ENCODE measurements at regions not wholly inside any gene's neighbourhood (a gene's known extent, or its start where the extent isn't known, plus 50 kb on each side); places are given as distances from the start of the nearest gene placed in this dataset.

DNA sequence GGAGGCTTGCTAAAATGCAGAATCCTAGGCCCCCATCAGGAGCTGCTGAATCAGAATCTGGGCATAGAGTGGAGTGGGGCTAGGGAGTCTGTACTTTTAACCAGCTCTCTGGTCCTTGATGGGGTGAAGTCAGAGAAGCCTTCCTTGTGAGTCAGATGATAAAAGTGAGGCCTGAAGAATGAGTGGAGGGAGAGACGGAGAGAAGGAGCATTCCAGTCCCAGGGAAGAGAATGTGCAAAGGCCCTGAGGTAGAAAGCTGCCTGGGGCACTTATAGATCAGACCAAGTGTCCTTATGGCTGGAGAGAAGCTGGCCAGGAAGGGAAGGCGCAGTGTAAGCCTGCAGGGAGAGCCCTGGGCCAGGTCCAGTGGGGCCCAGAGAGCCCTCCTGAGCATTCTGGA lies 235.1 kb upstream of the NLRP1 start:
- Histone ChIP-seq H3K79me2 (ENCODE audit: insufficient read depth, low read length) (no peaks in the 10 kb centered on the region), H3K36me3 (ENCODE audit: low read length) (no peaks in the 10 kb centered on the region), H3K4me3 (ENCODE audit: insufficient read depth, low read length, poor library complexity, severe bottlenecking) (no peak overlapping the region), H3K9ac (ENCODE audit: low read length) (no peak overlapping the region), H3K4me2 (ENCODE audit: low read depth, low read length, poor library complexity, severe bottlenecking) (no peak overlapping the region), H3K27ac (ENCODE audit: low read depth, low read length) (no peak overlapping the region), H2AFZ (ENCODE audit: low read depth, low read length, severe bottlenecking) (no peak overlapping the region), H3F3A (ENCODE audit: insufficient read depth) (no peaks in the 10 kb centered on the region), H4K20me1 (ENCODE audit: low read depth, low read length) (no peaks in the 10 kb centered on the region), H3K9me3 (ENCODE audit: insufficient read depth, low read length) (no peaks in the 10 kb centered on the region), H3K27me3 (ENCODE audit: low read length) (no peaks in the 10 kb centered on the region), H3K9me2 (replicated peaks; ENCODE audit: insufficient read depth, low read length) (no peaks in the 10 kb centered on the region)
- TF ChIP-seq, protein P1, sequence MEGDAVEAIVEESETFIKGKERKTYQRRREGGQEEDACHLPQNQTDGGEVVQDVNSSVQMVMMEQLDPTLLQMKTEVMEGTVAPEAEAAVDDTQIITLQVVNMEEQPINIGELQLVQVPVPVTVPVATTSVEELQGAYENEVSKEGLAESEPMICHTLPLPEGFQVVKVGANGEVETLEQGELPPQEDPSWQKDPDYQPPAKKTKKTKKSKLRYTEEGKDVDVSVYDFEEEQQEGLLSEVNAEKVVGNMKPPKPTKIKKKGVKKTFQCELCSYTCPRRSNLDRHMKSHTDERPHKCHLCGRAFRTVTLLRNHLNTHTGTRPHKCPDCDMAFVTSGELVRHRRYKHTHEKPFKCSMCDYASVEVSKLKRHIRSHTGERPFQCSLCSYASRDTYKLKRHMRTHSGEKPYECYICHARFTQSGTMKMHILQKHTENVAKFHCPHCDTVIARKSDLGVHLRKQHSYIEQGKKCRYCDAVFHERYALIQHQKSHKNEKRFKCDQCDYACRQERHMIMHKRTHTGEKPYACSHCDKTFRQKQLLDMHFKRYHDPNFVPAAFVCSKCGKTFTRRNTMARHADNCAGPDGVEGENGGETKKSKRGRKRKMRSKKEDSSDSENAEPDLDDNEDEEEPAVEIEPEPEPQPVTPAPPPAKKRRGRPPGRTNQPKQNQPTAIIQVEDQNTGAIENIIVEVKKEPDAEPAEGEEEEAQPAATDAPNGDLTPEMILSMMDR (IDR thresholded peaks at IDR 0.05; ENCODE audit: insufficient read depth, low read length, poor library complexity, severe bottlenecking): no peak
- no peak for TF ChIP-seq EZH2phosphoT487 (conservative IDR thresholded peaks at IDR 0.05; ENCODE audit: low read length)

DNA sequence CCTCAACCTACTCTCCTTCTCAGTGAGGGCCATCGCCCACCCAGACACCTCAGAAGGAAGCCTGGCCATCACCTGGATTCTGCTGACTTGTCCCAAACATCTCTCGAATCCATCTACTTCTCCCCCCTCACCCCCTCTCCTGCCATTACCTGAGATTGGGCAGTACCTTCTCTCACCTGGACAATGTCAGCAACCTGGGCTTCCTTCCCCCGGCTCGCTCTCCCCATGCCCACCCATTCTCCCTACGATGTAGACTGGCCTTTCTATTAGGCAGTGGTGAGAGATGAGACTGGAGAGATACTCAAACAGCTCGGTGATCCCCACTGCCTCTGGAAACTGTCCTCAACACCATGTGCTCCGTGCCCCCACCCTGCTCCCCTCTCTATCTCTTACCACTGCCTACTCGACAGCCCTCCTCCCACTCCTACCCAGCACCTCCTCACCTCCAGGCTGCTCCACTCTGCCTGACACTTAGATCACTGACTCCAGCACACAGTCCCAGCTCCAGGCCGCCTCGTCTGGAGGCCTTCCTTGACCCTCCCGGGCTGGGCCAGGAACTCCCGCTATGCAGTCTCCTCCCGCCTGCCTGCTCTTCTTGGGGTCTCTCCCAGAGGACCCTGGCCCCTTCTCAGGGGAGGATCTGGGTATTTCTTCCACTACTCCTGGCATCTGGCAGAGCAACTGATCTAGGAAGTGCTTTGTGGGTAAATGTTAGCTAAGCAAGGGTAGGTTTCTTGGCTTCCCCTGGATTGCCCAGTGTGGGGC lies 235.8 kb upstream of the NLRP1 start:
- Histone ChIP-seq H3K4me2 (ENCODE audit: low read depth, low read length, poor library complexity, severe bottlenecking) (no peak overlapping the region), H3K4me3 (ENCODE audit: insufficient read depth, low read length, poor library complexity, severe bottlenecking) (no peak overlapping the region), H3K9ac (ENCODE audit: low read length) (no peak overlapping the region), H4K20me1 (ENCODE audit: low read depth, low read length) (no peaks in the 10 kb centered on the region), H3F3A (ENCODE audit: insufficient read depth) (no peaks in the 10 kb centered on the region), H3K79me2 (ENCODE audit: insufficient read depth, low read length) (no peaks in the 10 kb centered on the region), H3K36me3 (ENCODE audit: low read length) (no peaks in the 10 kb centered on the region), H3K27me3 (ENCODE audit: low read length) (no peaks in the 10 kb centered on the region), H2AFZ (ENCODE audit: low read depth, low read length, severe bottlenecking) (no peak overlapping the region), H3K9me2 (replicated peaks; ENCODE audit: insufficient read depth, low read length) (no peaks in the 10 kb centered on the region), H3K27ac (ENCODE audit: low read depth, low read length) (no peak overlapping the region), H3K9me3 (ENCODE audit: insufficient read depth, low read length) (no peaks in the 10 kb centered on the region)
- TF ChIP-seq, protein P1 (IDR thresholded peaks at IDR 0.05; ENCODE audit: insufficient read depth, low read length, poor library complexity, severe bottlenecking): no peak
- no peak for TF ChIP-seq EZH2phosphoT487 (conservative IDR thresholded peaks at IDR 0.05; ENCODE audit: low read length)

DNA sequence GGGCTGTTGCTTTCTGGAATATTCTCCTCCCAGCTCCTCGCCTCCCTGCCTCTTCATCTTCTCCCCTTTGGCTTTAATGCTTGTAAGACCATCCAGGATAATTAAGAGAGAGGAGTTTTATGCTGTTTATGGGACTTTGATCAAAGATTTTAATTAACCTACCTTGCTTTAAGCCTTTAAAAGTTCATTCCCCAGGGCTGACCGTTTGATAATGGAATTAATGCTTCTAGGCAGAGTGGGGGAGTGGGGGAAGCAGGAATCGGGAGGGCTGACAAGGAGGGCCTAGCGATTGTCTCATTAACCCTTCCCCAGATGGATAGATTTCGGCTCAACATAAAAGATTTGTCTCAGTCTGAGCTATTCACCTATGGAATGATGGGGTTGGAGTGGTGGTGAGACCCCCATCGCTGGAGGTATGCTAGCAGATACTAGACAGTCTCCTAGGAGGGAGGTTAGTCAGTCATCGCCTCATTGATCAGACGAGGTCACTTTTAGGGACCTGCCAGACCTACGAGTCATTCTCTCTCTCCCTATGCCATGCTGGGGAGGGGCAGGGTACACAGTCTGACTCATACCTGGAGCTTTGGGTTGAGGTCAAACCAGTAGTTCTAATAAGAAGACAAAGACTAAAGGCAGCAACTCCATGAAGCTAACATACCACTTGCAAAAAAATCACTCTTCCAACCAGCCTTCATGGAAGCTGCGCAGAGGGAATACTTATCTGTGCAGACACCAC lies 236.6 kb upstream of the NLRP1 start:
- no peaks in the 10 kb centered on the region for H3K27me3 ChIP-seq (ENCODE audit: low read length)
- H3K27ac ChIP-seq (ENCODE audit: low read depth, low read length): no peak overlapping the region
- no peak overlapping the region for H2AFZ ChIP-seq (ENCODE audit: low read depth, low read length, severe bottlenecking)
- no peaks in the 10 kb centered on the region for H3F3A ChIP-seq (ENCODE audit: insufficient read depth)
- no peak overlapping the region for H3K4me3 ChIP-seq (ENCODE audit: insufficient read depth, low read length, poor library complexity, severe bottlenecking)
- no peak for TF ChIP-seq EZH2phosphoT487 (conservative IDR thresholded peaks at IDR 0.05; ENCODE audit: low read length)
- TF ChIP-seq, protein P1 (IDR thresholded peaks at IDR 0.05; ENCODE audit: insufficient read depth, low read length, poor library complexity, severe bottlenecking): no peak
- no peak overlapping the region for H3K4me2 ChIP-seq (ENCODE audit: low read depth, low read length, poor library complexity, severe bottlenecking)
- no peak overlapping the region for H3K9ac ChIP-seq (ENCODE audit: low read length)
- no peaks in the 10 kb centered on the region for H3K9me2 ChIP-seq (replicated peaks; ENCODE audit: insufficient read depth, low read length)
- H3K9me3 ChIP-seq (ENCODE audit: insufficient read depth, low read length): no peaks in the 10 kb centered on the region
- H4K20me1 ChIP-seq (ENCODE audit: low read depth, low read length): no peaks in the 10 kb centered on the region
- H3K79me2 ChIP-seq (ENCODE audit: insufficient read depth, low read length): no peaks in the 10 kb centered on the region
- no peaks in the 10 kb centered on the region for H3K36me3 ChIP-seq (ENCODE audit: low read length)

Data from SU-DHL-6 (cell line).